ENCODE measurements at regions not wholly inside any gene's neighbourhood (a gene's known extent, or its start where the extent isn't known, plus 50 kb on each side); places are given as distances from the start of the nearest gene placed in this dataset.

DNA sequence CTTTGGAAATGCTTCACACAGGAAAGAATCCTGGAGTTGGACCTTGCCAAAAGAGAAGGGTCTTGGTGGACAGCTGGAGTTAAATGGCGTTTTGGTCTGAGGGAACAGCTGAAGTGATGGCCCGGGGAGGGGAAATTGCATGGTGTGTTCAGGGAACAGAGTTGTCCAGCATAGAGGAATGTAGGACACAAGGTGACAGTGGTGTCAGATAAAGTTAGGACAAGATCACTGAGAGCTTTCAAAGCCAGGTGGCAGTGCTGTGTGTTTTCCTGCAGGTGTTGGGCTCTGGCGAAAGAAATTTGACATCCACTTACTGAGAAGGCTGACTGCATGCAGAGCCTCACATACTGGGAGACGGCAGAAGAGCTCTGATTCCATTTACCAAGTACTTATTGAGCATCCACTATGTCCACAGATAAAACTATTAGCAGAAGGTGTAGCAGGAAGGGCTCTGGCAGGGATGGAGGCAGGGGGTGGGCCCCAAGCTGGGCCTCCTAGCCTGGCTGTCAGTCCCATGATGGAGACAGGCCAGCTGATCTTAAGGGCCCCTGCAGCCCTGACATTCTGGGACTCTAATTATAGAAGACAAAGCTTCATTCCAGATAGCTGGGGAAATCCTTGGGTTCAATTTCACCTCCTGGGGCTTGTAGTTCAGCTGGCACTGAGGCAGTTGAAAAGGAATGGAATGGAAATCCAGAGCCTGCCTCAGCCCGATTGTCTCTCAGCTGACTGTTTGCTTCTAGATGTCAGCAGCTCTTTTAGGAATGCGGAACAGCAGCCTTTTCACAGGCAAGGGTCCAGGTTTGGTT is 150.2 kb upstream of the MAMLD1 start:
- TF ChIP-seq PAX5 (IDR thresholded peaks at IDR 0.05; ENCODE audit: insufficient read depth, low read length, severe bottlenecking): no peak
- TF ChIP-seq TAF1 (IDR thresholded peaks at IDR 0.05; ENCODE audit: low read depth, low read length): no peak
- no peak for TF ChIP-seq SPI1 (IDR thresholded peaks at IDR 0.05; ENCODE audit: low read depth, low read length)
